Ascending aorta (tissue), 2 donors: ENCODE measurements at regions not wholly inside any gene's neighbourhood (a gene's known extent, or its start where the extent isn't known, plus 50 kb on each side); places are given as distances from the start of the nearest gene placed in this dataset.

Experiments used
- DNase-seq, 2 donors: peaks; one replicate each; pipeline ENCODE4 v3.0.0-alpha.2; 2019; ENCODE audit warnings: low spot score in 2 of 2
- H3K27ac ChIP-seq, 2 donors: fragments of 200-600 bp; sonication (generic); one replicate each; pipeline ENCODE4 v1.5.1; 2016 to 2017; ENCODE audit warnings: mild to moderate bottlenecking in 1 of 2
- H3K27me3 ChIP-seq: fragments of 200-600 bp; sonication (generic); one replicate; pipeline ENCODE4 v1.5.1; 2017
- H3K36me3 ChIP-seq, 2 donors: fragments of 200-600 bp; sonication (generic); one replicate each; pipeline ENCODE4 v1.5.1; 2016
- H3K4me1 ChIP-seq, 2 donors: fragments of 200-600 bp; sonication (generic); one replicate each; pipeline ENCODE4 v1.5.1; 2016 to 2017; ENCODE audit warnings: mild to moderate bottlenecking in 1 of 2
- H3K4me3 ChIP-seq, 2 donors: fragments of 200-600 bp; sonication (generic); one replicate each; pipeline ENCODE4 v1.5.1; 2016 to 2017; ENCODE audit warnings: mild to moderate bottlenecking in 1 of 2
- H3K9me3 ChIP-seq, 2 donors: fragments of 200-600 bp; sonication (generic); one replicate each; pipeline ENCODE4 v1.5.1; 2016
- CTCF ChIP-seq, 3 experiments: fragments of 200-600 bp in 2 of 3; fragments of 450-650 bp in 1 of 3; sonication (generic) in 2 of 3; IDR thresholded peaks; one replicate each; pipeline ENCODE4 v1.5.1; 2016 to 2019; ENCODE audit warnings: antibody characterized with exemption in 3 of 3, mild to moderate bottlenecking in 1 of 3, moderate library complexity in 1 of 3
- intact Hi-C: fragments of 100-400 bp; cut with DNase I; formaldehyde crosslinking; loops from one replicate; pipeline ENCODE4 v1.15.1; 2023

DNA sequence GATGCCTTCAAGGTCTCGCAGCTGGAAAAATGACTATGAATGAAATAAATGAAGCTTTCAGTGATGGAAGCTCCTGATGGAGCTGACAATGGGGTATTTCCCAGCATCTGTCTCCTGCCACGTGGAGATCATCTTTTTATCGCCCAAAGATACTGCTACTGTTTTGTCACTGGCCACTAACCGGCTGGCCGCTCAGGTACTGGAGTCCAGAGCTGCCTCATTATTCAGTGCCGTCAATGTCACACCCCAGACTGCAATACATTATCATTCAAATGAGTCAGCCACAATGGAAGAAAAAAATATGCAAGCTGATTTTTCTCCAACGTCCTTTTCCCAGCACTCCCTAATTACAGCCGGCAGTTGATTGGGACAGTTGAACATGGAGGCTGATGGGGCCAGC is 280.4 kb downstream of the ZSWIM6 start:
- no peak for TF ChIP-seq CTCF (IDR thresholded peaks at IDR 0.05)
- DNase-seq = no peak
- H3K4me3 ChIP-seq = no peak overlapping the region
- intact Hi-C loops = no loop called here
- no peaks in the 10 kb centered on the region for H3K36me3 ChIP-seq
- H3K27ac ChIP-seq = no peak overlapping the region
- H3K27me3 ChIP-seq = no peaks in the 10 kb centered on the region
- no peaks in the 10 kb centered on the region for H3K9me3 ChIP-seq
- peaks cover 0 to 6% of the 10 kb centered on the region in 2 donors for H3K4me1 ChIP-seq

DNA sequence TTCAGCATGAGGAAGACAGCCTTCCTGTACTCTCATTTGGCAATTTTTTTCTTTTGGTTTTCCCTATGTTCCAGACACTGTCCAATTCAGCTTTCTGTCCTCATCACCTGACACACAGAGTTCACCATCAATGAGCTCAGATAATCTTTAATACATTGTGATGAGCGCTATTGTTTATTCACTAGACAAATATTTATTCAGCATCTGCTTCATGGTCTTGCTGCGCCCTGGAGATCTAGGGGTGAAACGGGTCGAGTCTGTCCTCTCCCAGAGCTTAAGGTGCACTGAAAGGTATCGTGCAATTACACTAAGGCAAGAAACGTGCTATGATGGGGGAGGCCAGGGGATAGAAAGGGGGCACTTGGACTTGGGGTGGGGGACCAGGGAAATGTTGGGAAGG is 281.6 kb downstream of the ZSWIM6 start:
- peaks cover 0 to 6% of the 10 kb centered on the region in 2 donors for H3K4me1 ChIP-seq
- H3K4me3 ChIP-seq = no peak overlapping the region
- H3K9me3 ChIP-seq = no peaks in the 10 kb centered on the region
- DNase-seq = no peak
- no peak for TF ChIP-seq CTCF (IDR thresholded peaks at IDR 0.05)
- no peak overlapping the region for H3K27ac ChIP-seq
- H3K36me3 ChIP-seq = no peaks in the 10 kb centered on the region
- intact Hi-C loops = no loop called here
- no peaks in the 10 kb centered on the region for H3K27me3 ChIP-seq

DNA sequence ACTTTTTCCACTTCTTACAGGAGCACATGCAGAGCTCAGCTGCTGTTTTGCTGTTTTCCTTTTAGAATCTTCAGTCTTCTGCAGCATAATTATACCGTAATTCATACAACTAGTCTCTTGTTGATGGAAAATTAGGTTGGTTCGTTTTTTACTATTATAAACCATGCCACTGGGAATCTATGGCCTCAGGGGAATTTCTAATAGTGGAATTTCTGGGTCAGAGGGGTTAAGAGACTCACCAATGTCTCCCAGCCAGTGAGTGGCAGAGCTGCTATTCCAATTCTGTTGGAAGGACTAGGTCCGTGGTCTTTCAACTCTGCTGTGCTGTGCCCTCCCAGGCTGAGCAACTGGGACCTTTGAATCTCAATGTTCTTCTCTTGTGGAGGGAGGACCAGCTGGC is 282.5 kb downstream of the ZSWIM6 start:
- DNase-seq = no peak
- no peak for TF ChIP-seq CTCF (IDR thresholded peaks at IDR 0.05)
- Histone ChIP-seq H3K4me1 (peaks cover 0 to 6% of the 10 kb centered on the region in 2 donors), H3K4me3 (no peak overlapping the region), H3K9me3 (no peaks in the 10 kb centered on the region), H3K27ac (no peak overlapping the region), H3K27me3 (no peaks in the 10 kb centered on the region), H3K36me3 (no peaks in the 10 kb centered on the region)
- intact Hi-C loops = no loop called here

- Histone ChIP-seq H3K4me1 (peaks cover 0 to 7% of the 10 kb centered on the region in 2 donors), H3K36me3 (no peaks in the 10 kb centered on the region), H3K27me3 (no peaks in the 10 kb centered on the region), H3K9me3 (no peaks in the 10 kb centered on the region), H3K27ac (no peak overlapping the region), H3K4me3 (no peak overlapping the region)
- TF ChIP-seq CTCF (IDR thresholded peaks at IDR 0.05) = no peak
- DNase-seq = no peak
- intact Hi-C loops = no loop called here
Measured at GRCh38 chr5:61617039-61617438, 285.0 kb downstream of the ZSWIM6 start.

GRCh38 chr5:61617995-61618525 is 286.0 kb downstream of the ZSWIM6 start:
- no peak for DNase-seq
- H3K27me3 ChIP-seq = no peaks in the 10 kb centered on the region
- peaks cover 0 to 7% of the 10 kb centered on the region in 2 donors for H3K4me1 ChIP-seq
- TF ChIP-seq CTCF (IDR thresholded peaks at IDR 0.05) = no peak
- no peak overlapping the region for H3K4me3 ChIP-seq
- no peaks in the 10 kb centered on the region for H3K9me3 ChIP-seq
- no peaks in the 10 kb centered on the region for H3K36me3 ChIP-seq
- H3K27ac ChIP-seq = no peak overlapping the region
- intact Hi-C loops = no loop called here

- intact Hi-C loops = no loop called here
- Histone ChIP-seq H3K36me3 (no peaks in the 10 kb centered on the region), H3K9me3 (no peaks in the 10 kb centered on the region), H3K27me3 (no peaks in the 10 kb centered on the region), H3K4me3 (no peak overlapping the region), H3K27ac (no peak overlapping the region), H3K4me1 (peaks cover 0 to 7% of the 10 kb centered on the region in 2 donors)
- TF ChIP-seq CTCF (IDR thresholded peaks at IDR 0.05) = no peak
- DNase-seq = no peak
Measured at GRCh38 chr5:61618577-61618976, 286.5 kb downstream of the ZSWIM6 start.
